SK-N-MC (cell line): ENCODE measurements at regions not wholly inside any gene's neighbourhood (a gene's known extent, or its start where the extent isn't known, plus 50 kb on each side); places are given as distances from the start of the nearest gene placed in this dataset.

Source experiments
- EZH2 ChIP-seq: fragments of 200-600 bp; sonication (generic); IDR thresholded peaks from one replicate; pipeline ENCODE4 v1.6.1; 2017; ENCODE audit warnings: antibody characterized with exemption
- FOXP2 ChIP-seq: optimal IDR thresholded peaks from 2 replicates; pipeline ENCODE3; 2011; ENCODE audit warnings: mild to moderate bottlenecking, moderate library complexity; ENCODE audit not compliant: insufficient read depth; ENCODE audit errors: extremely low read length, control extremely low read depth
- POLR2AphosphoS5 ChIP-seq: IDR thresholded peaks from 2 replicates; pipeline ENCODE4 v1.6.1; 2012; ENCODE audit warnings: mild to moderate bottlenecking, low read depth, low read length, borderline replicate concordance

DNA sequence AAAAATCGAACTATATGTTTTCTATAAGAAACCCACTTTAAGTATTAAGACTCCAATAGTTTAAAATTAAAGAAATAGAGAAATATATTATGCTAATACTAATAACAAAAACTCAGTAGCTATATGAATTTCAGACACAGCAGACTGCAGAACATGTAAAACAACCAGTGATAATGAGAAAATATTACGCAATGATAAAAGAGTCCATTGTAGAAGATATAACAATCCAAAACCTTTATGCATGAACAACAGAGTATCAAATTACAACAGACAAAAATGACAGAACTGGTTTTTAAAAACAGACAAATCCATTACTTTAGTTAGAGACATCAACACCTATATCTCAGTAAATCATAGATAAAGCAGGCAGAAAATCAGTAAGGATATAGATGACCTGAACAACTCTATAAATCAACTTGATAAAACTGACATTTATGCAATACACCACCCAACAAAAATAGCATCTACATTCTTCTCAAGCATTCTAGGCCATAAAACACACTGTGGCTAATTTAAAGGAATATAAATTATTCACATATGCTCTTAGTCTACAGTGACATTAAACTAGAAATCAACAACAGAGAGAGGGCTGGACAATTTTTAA is 669.5 kb upstream of the GHITM start:
- no peak for TF ChIP-seq EZH2
- TF ChIP-seq POLR2AphosphoS5, result no peak
- no peak for TF ChIP-seq FOXP2
